ENCODE measurements at regions not wholly inside any gene's neighbourhood (a gene's known extent, or its start where the extent isn't known, plus 50 kb on each side); places are given as distances from the start of the nearest gene placed in this dataset.

GRCh38 chr6:16944596-16944995 is 157.3 kb upstream of the STMND1 start:
- Mint-ChIP-seq H3K4me1 (peaks cover 17 to 18% of the 10 kb centered on the region in 2 experiments), H3K36me3 (ENCODE audit: insufficient read depth in 1 of 3, low read depth in 3 of 3) (no peaks in the 10 kb centered on the region), H3K27ac (no peak overlapping the region; a peak in 1 of 7 replicates), H3K9me3 (no peaks in the 10 kb centered on the region), H3K4me3 (no peak overlapping the region), H3K27me3 (ENCODE audit: low read depth) (0 out of 2 replicates have a peak, but pooled peaks cover 1% of the 10 kb centered on the region)
- no peaks in the 10 kb centered on the region for H3K27me3 ChIP-seq (ENCODE audit: insufficient read depth, low read length)
- no peak overlapping the region for H2AFZ ChIP-seq (ENCODE audit: low read length)
- TF ChIP-seq, protein P1, sequence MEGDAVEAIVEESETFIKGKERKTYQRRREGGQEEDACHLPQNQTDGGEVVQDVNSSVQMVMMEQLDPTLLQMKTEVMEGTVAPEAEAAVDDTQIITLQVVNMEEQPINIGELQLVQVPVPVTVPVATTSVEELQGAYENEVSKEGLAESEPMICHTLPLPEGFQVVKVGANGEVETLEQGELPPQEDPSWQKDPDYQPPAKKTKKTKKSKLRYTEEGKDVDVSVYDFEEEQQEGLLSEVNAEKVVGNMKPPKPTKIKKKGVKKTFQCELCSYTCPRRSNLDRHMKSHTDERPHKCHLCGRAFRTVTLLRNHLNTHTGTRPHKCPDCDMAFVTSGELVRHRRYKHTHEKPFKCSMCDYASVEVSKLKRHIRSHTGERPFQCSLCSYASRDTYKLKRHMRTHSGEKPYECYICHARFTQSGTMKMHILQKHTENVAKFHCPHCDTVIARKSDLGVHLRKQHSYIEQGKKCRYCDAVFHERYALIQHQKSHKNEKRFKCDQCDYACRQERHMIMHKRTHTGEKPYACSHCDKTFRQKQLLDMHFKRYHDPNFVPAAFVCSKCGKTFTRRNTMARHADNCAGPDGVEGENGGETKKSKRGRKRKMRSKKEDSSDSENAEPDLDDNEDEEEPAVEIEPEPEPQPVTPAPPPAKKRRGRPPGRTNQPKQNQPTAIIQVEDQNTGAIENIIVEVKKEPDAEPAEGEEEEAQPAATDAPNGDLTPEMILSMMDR (conservative IDR thresholded peaks at IDR 0.05), result no peak
- H4K5ac ChIP-seq (ENCODE audit: insufficient read length, low read depth, low read length), result no peak overlapping the region
- no peak overlapping the region for H3K9ac ChIP-seq (ENCODE audit: extremely low read depth, insufficient read length, low read length)
- H3K4ac ChIP-seq (ENCODE audit: low read depth, low read length), result no peak overlapping the region
- H3K9me3 ChIP-seq (ENCODE audit: control insufficient read depth, low read depth, low read length), result no peaks in the 10 kb centered on the region
- H2AK5ac ChIP-seq (ENCODE audit: insufficient read length, low read length), result no peak overlapping the region
- H2BK15ac ChIP-seq (ENCODE audit: low read depth, low read length), result no peak overlapping the region
- no peak overlapping the region for H4K8ac ChIP-seq (replicated peaks; ENCODE audit: insufficient read length, low read depth, low read length)
- no peak overlapping the region for H3K14ac ChIP-seq (ENCODE audit: insufficient read depth, low read length)
- H4K91ac ChIP-seq (ENCODE audit: insufficient read length, low read depth, low read length), result no peak overlapping the region
- DNase-seq, result no peak
- H3K23ac ChIP-seq (ENCODE audit: insufficient read length, low read depth, low read length), result no peak overlapping the region
- peaks cover 8% of the 10 kb centered on the region for H3K4me1 ChIP-seq (ENCODE audit: insufficient read depth, low read length)
- no peak overlapping the region for H2BK120ac ChIP-seq (ENCODE audit: low read depth, low read length, poor library complexity, severe bottlenecking)
- no peaks in the 10 kb centered on the region for H3K79me1 ChIP-seq (ENCODE audit: insufficient read depth, low read depth, low read length, poor library complexity, severe bottlenecking)
- H3K4me2 ChIP-seq (ENCODE audit: insufficient read depth, insufficient read length, low read length), result no peak overlapping the region
- WGBS (ENCODE audit: extremely low coverage, insufficient read length, low lambda C conversion rate), result no CpG with 5 or more reads among the region's 3 CpGs
- no peak overlapping the region for H2BK12ac ChIP-seq (ENCODE audit: insufficient read length, low read depth, low read length)
- H2BK5ac ChIP-seq (ENCODE audit: insufficient read length, low read length), result no peak overlapping the region
- H2BK20ac ChIP-seq (ENCODE audit: low read depth, low read length, poor library complexity, severe bottlenecking), result no peak overlapping the region
- H3K23me2 ChIP-seq (ENCODE audit: insufficient read length, low read depth, low read length, poor library complexity, severe bottlenecking), result no peaks in the 10 kb centered on the region
- no peak overlapping the region for H3K18ac ChIP-seq (ENCODE audit: insufficient read length, low read depth, low read length)
- H3K56ac ChIP-seq (ENCODE audit: insufficient read length, low read depth, low read length), result no peak overlapping the region
- no peak overlapping the region for H3T11ph ChIP-seq (ENCODE audit: low read length)
- no peaks in the 10 kb centered on the region for H3K79me2 ChIP-seq (ENCODE audit: insufficient read depth, low read length)
- H3K27ac ChIP-seq (ENCODE audit: insufficient read length, low read depth, low read length), result no peak overlapping the region
- no peaks in the 10 kb centered on the region for H4K20me1 ChIP-seq (ENCODE audit: control insufficient read depth, insufficient read depth, insufficient read length)
